ENCODE measurements at regions not wholly inside any gene's neighbourhood (a gene's known extent, or its start where the extent isn't known, plus 50 kb on each side); places are given as distances from the start of the nearest gene placed in this dataset.
A peak's percentile ranks its signal among the peaks of the same experiment; 100 is the strongest.

- DNase-seq (ENCODE audit: low spot score): peak; percentile 23
- Mint-ChIP-seq H3K36me3 (ENCODE audit: low read depth, unreplicated experiment) (peaks cover 4% of the 10 kb centered on the region), H3K4me1 (ENCODE audit: unreplicated experiment) (peaks cover 3% of the 10 kb centered on the region), H3K27me3 (ENCODE audit: unreplicated experiment) (peaks cover 15% of the 10 kb centered on the region), H3K4me3 (ENCODE audit: unreplicated experiment) (no peak overlapping the region), H3K27ac (ENCODE audit: unreplicated experiment) (no peak overlapping the region), H3K9me3 (ENCODE audit: unreplicated experiment) (no peaks in the 10 kb centered on the region)
- TF ChIP-seq, protein P1, sequence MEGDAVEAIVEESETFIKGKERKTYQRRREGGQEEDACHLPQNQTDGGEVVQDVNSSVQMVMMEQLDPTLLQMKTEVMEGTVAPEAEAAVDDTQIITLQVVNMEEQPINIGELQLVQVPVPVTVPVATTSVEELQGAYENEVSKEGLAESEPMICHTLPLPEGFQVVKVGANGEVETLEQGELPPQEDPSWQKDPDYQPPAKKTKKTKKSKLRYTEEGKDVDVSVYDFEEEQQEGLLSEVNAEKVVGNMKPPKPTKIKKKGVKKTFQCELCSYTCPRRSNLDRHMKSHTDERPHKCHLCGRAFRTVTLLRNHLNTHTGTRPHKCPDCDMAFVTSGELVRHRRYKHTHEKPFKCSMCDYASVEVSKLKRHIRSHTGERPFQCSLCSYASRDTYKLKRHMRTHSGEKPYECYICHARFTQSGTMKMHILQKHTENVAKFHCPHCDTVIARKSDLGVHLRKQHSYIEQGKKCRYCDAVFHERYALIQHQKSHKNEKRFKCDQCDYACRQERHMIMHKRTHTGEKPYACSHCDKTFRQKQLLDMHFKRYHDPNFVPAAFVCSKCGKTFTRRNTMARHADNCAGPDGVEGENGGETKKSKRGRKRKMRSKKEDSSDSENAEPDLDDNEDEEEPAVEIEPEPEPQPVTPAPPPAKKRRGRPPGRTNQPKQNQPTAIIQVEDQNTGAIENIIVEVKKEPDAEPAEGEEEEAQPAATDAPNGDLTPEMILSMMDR (IDR thresholded peaks at IDR 0.05; ENCODE audit: unreplicated experiment): no peak
Measured at GRCh38 chr6:41427642-41428335, 92.4 kb downstream of the NCR2 start.

GRCh38 chr6:41428336-41428995, 93.1 kb downstream of the NCR2 start:
- no peak overlapping the region for H3K27ac Mint-ChIP-seq (ENCODE audit: unreplicated experiment)
- TF ChIP-seq, protein P1 (IDR thresholded peaks at IDR 0.05; ENCODE audit: unreplicated experiment): no peak
- peaks cover 15% of the 10 kb centered on the region for H3K27me3 Mint-ChIP-seq (ENCODE audit: unreplicated experiment)
- peaks cover 3% of the 10 kb centered on the region for H3K4me1 Mint-ChIP-seq (ENCODE audit: unreplicated experiment)
- peak overlapping the region; percentile 57 for H3K4me3 Mint-ChIP-seq (ENCODE audit: unreplicated experiment)
- DNase-seq (ENCODE audit: low spot score): no peak
- H3K36me3 Mint-ChIP-seq (ENCODE audit: low read depth, unreplicated experiment): peaks cover 4% of the 10 kb centered on the region
- H3K9me3 Mint-ChIP-seq (ENCODE audit: unreplicated experiment): no peaks in the 10 kb centered on the region

GRCh38 chr6:41428996-41429421, 93.6 kb downstream of the NCR2 start:
- peak overlapping the region; percentile 57 for H3K4me3 Mint-ChIP-seq (ENCODE audit: unreplicated experiment)
- DNase-seq (ENCODE audit: low spot score): no peak
- H3K36me3 Mint-ChIP-seq (ENCODE audit: low read depth, unreplicated experiment): peaks cover 4% of the 10 kb centered on the region
- H3K9me3 Mint-ChIP-seq (ENCODE audit: unreplicated experiment): no peaks in the 10 kb centered on the region
- no peak overlapping the region for H3K27ac Mint-ChIP-seq (ENCODE audit: unreplicated experiment)
- peaks cover 3% of the 10 kb centered on the region for H3K4me1 Mint-ChIP-seq (ENCODE audit: unreplicated experiment)
- H3K27me3 Mint-ChIP-seq (ENCODE audit: unreplicated experiment): peaks cover 13% of the 10 kb centered on the region
- TF ChIP-seq, protein P1 (IDR thresholded peaks at IDR 0.05; ENCODE audit: unreplicated experiment): no peak

- TF ChIP-seq, protein P1 (IDR thresholded peaks at IDR 0.05; ENCODE audit: unreplicated experiment): no peak
- no peak overlapping the region for H3K27ac Mint-ChIP-seq (ENCODE audit: unreplicated experiment)
- no peak overlapping the region for H3K4me3 Mint-ChIP-seq (ENCODE audit: unreplicated experiment)
- no peaks in the 10 kb centered on the region for H3K9me3 Mint-ChIP-seq (ENCODE audit: unreplicated experiment)
- DNase-seq (ENCODE audit: low spot score): no peak
- H3K36me3 Mint-ChIP-seq (ENCODE audit: low read depth, unreplicated experiment): peaks cover 4% of the 10 kb centered on the region
- H3K27me3 Mint-ChIP-seq (ENCODE audit: unreplicated experiment): peaks cover 13% of the 10 kb centered on the region
- H3K4me1 Mint-ChIP-seq (ENCODE audit: unreplicated experiment): peaks cover 3% of the 10 kb centered on the region
Measured at GRCh38 chr6:41429506-41430504, 94.4 kb downstream of the NCR2 start.

All from endothelial cell (in vitro differentiated cells).